NB4 (cell line): ENCODE measurements at regions not wholly inside any gene's neighbourhood (a gene's known extent, or its start where the extent isn't known, plus 50 kb on each side); places are given as distances from the start of the nearest gene placed in this dataset.

Experiments
- DNase-seq: peaks from one replicate; pipeline ENCODE4 v3.0.0; 2010; ENCODE audit warnings: low read depth
- H3K4me3 ChIP-seq: one replicate; pipeline ENCODE4 v1.5.1; 2011; ENCODE audit warnings: mild to moderate bottlenecking, low read depth, low read length, moderate library complexity
- MYC ChIP-seq: IDR thresholded peaks from 2 replicates; pipeline ENCODE4 v1.6.1; 2011; ENCODE audit warnings: low read depth, low read length
- POLR2A ChIP-seq: IDR thresholded peaks from 2 replicates; pipeline ENCODE4 v1.6.1; 2011; ENCODE audit warnings: mild to moderate bottlenecking; ENCODE audit not compliant: insufficient read length; ENCODE audit errors: extremely low read depth
- TF ChIP-seq, protein P1 (sequence below): IDR thresholded peaks from 2 replicates; pipeline ENCODE4 v1.6.1; 2011; ENCODE audit warnings: low read depth, low read length
- TF ChIP-seq, protein P2 (sequence below): IDR thresholded peaks from one replicate; pipeline ENCODE4 v1.5.1; 2012; ENCODE audit warnings: low read depth, low read length

DNA sequence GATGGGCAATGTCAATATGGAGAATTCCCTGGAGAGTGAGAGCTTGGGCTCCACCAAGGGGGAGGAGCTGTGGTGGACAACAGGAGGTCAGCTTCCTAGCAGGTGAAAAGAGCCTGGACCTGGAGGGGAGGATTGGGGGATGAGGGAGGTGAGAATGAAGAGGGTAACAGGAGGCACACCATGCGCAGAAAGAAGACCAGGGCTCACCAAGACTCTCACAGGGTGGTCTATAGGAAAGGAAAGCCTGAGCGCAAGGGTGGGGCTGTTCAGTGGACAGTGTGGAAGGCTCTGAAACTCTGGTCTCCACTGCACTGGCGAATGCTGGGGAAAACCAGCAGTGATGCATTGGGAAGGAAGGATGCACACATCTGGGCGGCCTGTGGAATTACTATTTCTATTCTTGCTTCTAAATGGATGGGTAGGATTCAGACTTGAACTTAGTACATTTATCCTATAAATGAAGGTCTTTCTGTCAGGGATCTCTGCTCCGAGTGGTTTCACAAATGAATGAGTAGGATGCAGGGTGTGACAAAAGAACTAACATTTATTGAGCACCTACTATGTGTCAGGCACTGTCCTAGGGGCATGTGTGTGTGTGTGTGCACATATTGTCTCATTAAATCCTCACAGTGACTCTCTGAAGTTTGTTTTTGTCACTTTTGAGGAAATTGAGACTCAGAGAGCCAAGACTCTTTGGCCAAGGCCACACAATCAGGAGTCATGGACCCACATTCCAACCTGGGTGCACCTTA lies 152.7 kb downstream of the CD83 start:
- no peak for DNase-seq
- H3K4me3 ChIP-seq = no peak overlapping the region
- no peak for TF ChIP-seq MYC
- TF ChIP-seq, protein P1, sequence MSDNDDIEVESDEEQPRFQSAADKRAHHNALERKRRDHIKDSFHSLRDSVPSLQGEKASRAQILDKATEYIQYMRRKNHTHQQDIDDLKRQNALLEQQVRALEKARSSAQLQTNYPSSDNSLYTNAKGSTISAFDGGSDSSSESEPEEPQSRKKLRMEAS = no peak
- no peak for TF ChIP-seq POLR2A

DNA sequence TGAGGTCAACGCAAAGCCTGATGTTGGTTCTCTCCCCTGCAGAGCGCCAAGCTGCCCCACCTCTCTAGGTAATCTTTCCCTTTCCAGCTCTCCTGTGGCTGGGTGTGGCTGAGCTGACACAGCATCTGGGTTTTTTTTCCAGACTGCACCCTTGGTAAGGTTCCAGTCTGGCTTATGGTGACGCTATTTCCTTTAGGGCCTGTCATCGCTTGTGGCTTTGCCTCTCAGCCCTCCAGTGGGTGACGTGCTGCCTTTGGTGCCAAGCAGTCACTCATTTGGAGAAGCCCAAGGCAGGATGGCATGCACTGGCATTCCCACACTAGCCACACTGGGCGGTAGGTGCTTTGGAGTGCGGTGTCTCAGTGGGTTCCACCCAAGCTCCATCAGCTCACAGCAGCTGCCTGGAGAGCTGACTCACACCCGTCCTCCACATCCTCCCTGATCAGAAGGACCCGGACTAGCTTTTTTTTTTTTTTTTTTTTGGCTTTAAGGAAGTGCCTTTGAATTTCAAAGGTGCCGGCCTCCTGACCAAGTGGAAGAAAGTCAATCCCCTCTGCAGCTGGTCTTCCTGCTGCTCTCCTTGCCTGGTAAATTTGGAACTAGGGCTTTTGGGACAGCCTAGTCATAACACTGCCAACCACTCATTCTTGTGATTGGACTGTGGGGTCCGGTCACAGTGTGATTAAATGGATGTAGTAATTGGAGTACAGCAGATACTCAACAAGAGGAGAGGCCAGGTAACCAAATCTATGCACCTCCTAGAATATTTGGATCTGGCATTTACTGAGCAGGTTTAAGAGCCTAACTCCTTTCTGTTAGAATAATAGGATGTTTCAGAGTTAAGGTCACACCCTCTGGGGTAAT lies 153.6 kb downstream of the CD83 start:
- no peak for TF ChIP-seq POLR2A
- TF ChIP-seq, protein P2, sequence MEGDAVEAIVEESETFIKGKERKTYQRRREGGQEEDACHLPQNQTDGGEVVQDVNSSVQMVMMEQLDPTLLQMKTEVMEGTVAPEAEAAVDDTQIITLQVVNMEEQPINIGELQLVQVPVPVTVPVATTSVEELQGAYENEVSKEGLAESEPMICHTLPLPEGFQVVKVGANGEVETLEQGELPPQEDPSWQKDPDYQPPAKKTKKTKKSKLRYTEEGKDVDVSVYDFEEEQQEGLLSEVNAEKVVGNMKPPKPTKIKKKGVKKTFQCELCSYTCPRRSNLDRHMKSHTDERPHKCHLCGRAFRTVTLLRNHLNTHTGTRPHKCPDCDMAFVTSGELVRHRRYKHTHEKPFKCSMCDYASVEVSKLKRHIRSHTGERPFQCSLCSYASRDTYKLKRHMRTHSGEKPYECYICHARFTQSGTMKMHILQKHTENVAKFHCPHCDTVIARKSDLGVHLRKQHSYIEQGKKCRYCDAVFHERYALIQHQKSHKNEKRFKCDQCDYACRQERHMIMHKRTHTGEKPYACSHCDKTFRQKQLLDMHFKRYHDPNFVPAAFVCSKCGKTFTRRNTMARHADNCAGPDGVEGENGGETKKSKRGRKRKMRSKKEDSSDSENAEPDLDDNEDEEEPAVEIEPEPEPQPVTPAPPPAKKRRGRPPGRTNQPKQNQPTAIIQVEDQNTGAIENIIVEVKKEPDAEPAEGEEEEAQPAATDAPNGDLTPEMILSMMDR = no peak
- TF ChIP-seq, protein P1 = no peak
- no peak for TF ChIP-seq MYC
- H3K4me3 ChIP-seq = no peak overlapping the region
- DNase-seq = peak; percentile 43

DNA sequence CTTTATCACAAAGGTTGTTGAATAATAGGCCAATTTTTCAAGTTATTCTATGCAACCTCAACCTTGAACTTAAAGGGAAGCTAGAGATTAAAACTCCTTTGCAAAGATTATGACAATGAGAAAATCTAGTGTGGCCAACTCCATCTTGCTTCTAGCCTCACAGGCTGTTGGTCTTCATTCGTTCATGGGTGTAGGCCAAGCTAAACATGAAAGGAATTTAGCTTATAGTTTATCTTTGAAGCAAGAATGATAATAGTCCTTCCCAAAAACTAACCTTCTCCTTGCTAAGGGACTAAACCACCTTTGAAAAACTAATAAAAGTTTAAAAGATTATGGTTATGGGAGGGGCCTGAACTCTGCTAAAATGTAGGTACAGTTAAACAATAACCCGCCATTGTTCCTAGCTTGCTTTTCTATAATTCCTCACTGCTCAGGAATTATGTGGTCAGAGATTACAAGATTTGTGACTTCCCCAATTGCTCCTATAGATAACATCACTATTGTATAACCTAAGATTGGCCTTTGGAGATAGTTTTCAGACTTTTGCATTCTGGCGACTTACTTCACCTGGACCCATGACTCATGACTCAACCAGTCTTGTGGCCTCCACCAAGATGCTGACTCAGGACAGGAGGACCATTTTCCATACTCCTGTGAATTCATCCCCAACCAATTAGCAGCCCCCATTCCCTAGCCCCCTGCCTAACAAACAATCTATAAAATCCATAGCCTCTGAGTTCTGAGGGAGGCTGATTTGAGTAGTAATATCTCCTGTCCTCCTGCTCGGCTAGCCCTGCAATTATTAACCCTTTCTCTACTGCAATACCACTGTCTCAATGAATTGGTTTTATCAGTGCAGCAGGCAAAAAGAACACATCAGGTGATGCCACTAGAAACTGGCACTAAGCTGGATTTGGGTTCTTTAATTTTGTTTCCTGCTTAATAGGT lies 154.5 kb downstream of the CD83 start:
- TF ChIP-seq, protein P2 = no peak
- TF ChIP-seq MYC = no peak
- no peak for TF ChIP-seq POLR2A
- TF ChIP-seq, protein P1 = no peak
- DNase-seq = peak; percentile 26
- no peak overlapping the region for H3K4me3 ChIP-seq

DNA sequence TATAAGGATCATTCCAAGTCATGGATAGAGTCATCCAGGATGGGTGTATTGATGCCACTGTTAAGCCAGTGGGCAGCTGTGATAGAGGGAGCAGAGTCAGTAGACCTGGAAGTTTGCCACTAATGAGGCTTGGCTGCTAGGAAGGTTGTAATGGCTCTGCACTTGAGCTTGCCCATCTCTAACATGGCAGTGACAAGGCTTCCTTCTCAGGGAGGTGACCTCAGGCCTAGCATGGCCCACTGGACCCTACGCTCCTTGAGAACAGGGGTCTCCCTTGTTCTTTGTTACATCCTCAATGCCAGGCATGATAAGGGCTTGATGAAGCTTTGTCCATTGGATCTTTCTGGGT lies 155.1 kb downstream of the CD83 start:
- TF ChIP-seq, protein P1 = no peak
- TF ChIP-seq, protein P2 = no peak
- no peak for TF ChIP-seq POLR2A
- TF ChIP-seq MYC = no peak
- no peak for DNase-seq
- H3K4me3 ChIP-seq = no peak overlapping the region

DNA sequence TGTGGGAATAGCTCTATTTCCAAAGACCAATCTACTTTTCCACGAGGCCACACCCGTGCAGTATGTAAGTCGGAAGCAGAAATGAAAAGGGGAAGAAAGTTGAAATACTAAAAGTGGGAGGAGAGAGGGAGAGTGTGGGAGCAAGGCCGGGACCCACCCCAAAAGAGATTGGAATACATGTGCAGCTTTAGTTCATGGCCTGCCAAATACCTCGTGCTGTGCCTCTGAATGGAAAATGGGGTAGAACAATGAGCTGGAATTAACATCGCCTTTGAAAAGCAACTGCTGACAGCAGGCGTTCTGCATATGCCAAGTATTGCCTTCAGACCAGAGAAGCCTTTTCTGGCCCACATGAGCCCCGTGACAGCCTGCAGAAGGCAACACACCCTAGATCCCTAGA lies 155.6 kb downstream of the CD83 start:
- no peak for TF ChIP-seq MYC
- TF ChIP-seq, protein P1 = no peak
- TF ChIP-seq POLR2A = no peak
- TF ChIP-seq, protein P2 = no peak
- DNase-seq = no peak
- H3K4me3 ChIP-seq = no peak overlapping the region
